ENCODE measurements at regions not wholly inside any gene's neighbourhood (a gene's known extent, or its start where the extent isn't known, plus 50 kb on each side); places are given as distances from the start of the nearest gene placed in this dataset.

- TF ChIP-seq ZNF532 (CRISPR knock-in tag; IDR thresholded peaks at IDR 0.05; ENCODE audit: borderline replicate concordance) (no peak), NFATC4 (CRISPR knock-in tag; IDR thresholded peaks at IDR 0.05) (no peak), ZBTB21 (CRISPR knock-in tag; IDR thresholded peaks at IDR 0.05; ENCODE audit: borderline replicate concordance) (no peak), NR3C1 (CRISPR knock-in tag; conservative IDR thresholded peaks at IDR 0.05; ENCODE audit: low read depth) (no peak)
Measured at GRCh38 chr12:19704966-19705365, 265.7 kb downstream of the AEBP2 start (continued).

GRCh38 chr12:19706936-19707335, 267.6 kb downstream of the AEBP2 start:
- ChIA-PET POLR2A (no interaction called here), CTCF (no interaction called here)
- DNase-seq (ENCODE audit: low spot score), result no peak

More at GRCh38 chr12:19706936-19707335, 267.6 kb downstream of the AEBP2 start:
- ATAC-seq, result no peak
- Mint-ChIP-seq H3K36me3 (peaks cover 3% of the 10 kb centered on the region; the same call in 1 of the 2 replicates), H3K27me3 (ENCODE audit: low read depth) (no peaks in the 10 kb centered on the region), H3K27ac (no peak overlapping the region), H3K4me1 (peaks cover 3% of the 10 kb centered on the region), H3K9me3 (peaks cover 36% of the 10 kb centered on the region), H3K4me3 (no peak overlapping the region)
- TF ChIP-seq ZNF416 (CRISPR knock-in tag; IDR thresholded peaks at IDR 0.05) (no peak), NFYB (CRISPR knock-in tag; conservative IDR thresholded peaks at IDR 0.05; ENCODE audit: low read depth) (no peak), SMAD3 (CRISPR knock-in tag; IDR thresholded peaks at IDR 0.05; ENCODE audit: borderline replicate concordance) (no peak), MXD4 (CRISPR knock-in tag; IDR thresholded peaks at IDR 0.05; ENCODE audit: borderline replicate concordance) (no peak), ATF3 (CRISPR knock-in tag; conservative IDR thresholded peaks at IDR 0.05) (no peak), GRHL2 (CRISPR knock-in tag; IDR thresholded peaks at IDR 0.05; ENCODE audit: insufficient replicate concordance, severe bottlenecking) (no peak), ZNF671 (CRISPR knock-in tag; IDR thresholded peaks at IDR 0.05) (no peak), ERG (CRISPR knock-in tag; IDR thresholded peaks at IDR 0.05) (no peak), ATF2 (CRISPR knock-in tag; IDR thresholded peaks at IDR 0.05; ENCODE audit: borderline replicate concordance, low read depth) (no peak), ZMAT4 (CRISPR knock-in tag; IDR thresholded peaks at IDR 0.05) (no peak), NR1H2 (CRISPR knock-in tag; IDR thresholded peaks at IDR 0.05) (no peak), JAZF1 (CRISPR knock-in tag; IDR thresholded peaks at IDR 0.05) (no peak), ZBTB43 (CRISPR knock-in tag; IDR thresholded peaks at IDR 0.05) (no peak), TEAD1 (CRISPR knock-in tag; IDR thresholded peaks at IDR 0.05) (no peak)
